OCI-LY7 (cell line): ENCODE measurements at regions not wholly inside any gene's neighbourhood (a gene's known extent, or its start where the extent isn't known, plus 50 kb on each side); places are given as distances from the start of the nearest gene placed in this dataset.

ENCODE experiments used
- BruUV-seq: library from RNA; stranded (reverse); fragments of 400-500 nt; replicated peaks from 2 replicates; lab custom pipeline; 2021; lab: Mats Ljungman, UMichigan
- CTCF ChIA-PET: fragments of 300-600 bp; sonication (Branson Sonifier 250); formaldehyde crosslinking; loops from one replicate; lab custom pipeline; 2022; ENCODE audit warnings: antibody characterized with exemption; ENCODE audit not compliant: unreplicated experiment; lab: Charles Lee
- POLR2A ChIA-PET: fragments of 300-600 bp; sonication (Branson Sonifier 250); formaldehyde crosslinking; loops from one replicate; lab custom pipeline; 2022; ENCODE audit warnings: antibody characterized with exemption; lab: Charles Lee
- DNase-seq: peaks from one replicate; pipeline ENCODE4 v3.0.0-alpha.2; 2015; ENCODE audit warnings: low spot score
- H2AFZ ChIP-seq: fragments of 200-600 bp; sonication (generic), shearing (Covaris generic); 2 replicates; pipeline ENCODE4 v1.6.1; 2014; ENCODE audit warnings: mild to moderate bottlenecking, antibody characterized with exemption, low read length, moderate library complexity
- H3K27ac ChIP-seq: fragments of 200-600 bp; sonication (generic); 2 replicates; pipeline ENCODE4 v1.5.1; 2014; ENCODE audit warnings: mixed run types, low read depth, mild to moderate bottlenecking, moderate library complexity, low read length, inconsistent platforms; ENCODE audit not compliant: poor library complexity, severe bottlenecking
- H3K36me3 ChIP-seq: fragments of 200-600 bp; sonication (generic); 2 replicates; pipeline ENCODE4 v1.6.1; 2014; ENCODE audit warnings: mild to moderate bottlenecking, antibody characterized with exemption, low read length, moderate library complexity, mixed read lengths; ENCODE audit not compliant: insufficient read depth
- H3K4me1 ChIP-seq: fragments of 200-600 bp; sonication (generic); 2 replicates; pipeline ENCODE4 v1.5.1; 2014; ENCODE audit warnings: mild to moderate bottlenecking, low read length; ENCODE audit not compliant: insufficient read depth, poor library complexity, severe bottlenecking
- H3K4me2 ChIP-seq: fragments of 200-600 bp; sonication (generic); 2 replicates; pipeline ENCODE4 v1.6.1; 2014; ENCODE audit warnings: mild to moderate bottlenecking, low read length
- H3K4me3 ChIP-seq: fragments of 200-600 bp; sonication (generic); 2 replicates; pipeline ENCODE4 v1.5.1; 2014; ENCODE audit warnings: mild to moderate bottlenecking, low read depth, low read length; ENCODE audit not compliant: poor library complexity, severe bottlenecking
- H3K79me2 ChIP-seq: fragments of 200-600 bp; sonication (generic); 2 replicates; pipeline ENCODE4 v1.6.1; 2016; ENCODE audit warnings: low read depth, mild to moderate bottlenecking, low read length, moderate library complexity, mixed read lengths; ENCODE audit not compliant: insufficient read depth
- H3K9me2 ChIP-seq: fragments of 200-600 bp; sonication (generic); 2 replicates; pipeline ENCODE4 v1.6.1; 2016; ENCODE audit warnings: mild to moderate bottlenecking, low read length, mixed read lengths; ENCODE audit not compliant: insufficient read depth
- H3K9me3 ChIP-seq: fragments of 200-600 bp; sonication (generic); 2 replicates; pipeline ENCODE4 v1.6.1; 2014; ENCODE audit warnings: mild to moderate bottlenecking, mixed run types, low read length, mixed read lengths
- H4K20me1 ChIP-seq: fragments of 200-600 bp; sonication (generic); 2 replicates; pipeline ENCODE4 v1.6.1; 2014; ENCODE audit warnings: mild to moderate bottlenecking, antibody characterized with exemption, low read length, moderate library complexity, mixed read lengths; ENCODE audit not compliant: insufficient read depth
- EZH2phosphoT487 ChIP-seq: fragments of 200-600 bp; sonication (generic); IDR thresholded peaks from 2 replicates; pipeline ENCODE4 v1.6.1; 2018; ENCODE audit warnings: low read depth, borderline replicate concordance, mild to moderate bottlenecking, mixed run types, antibody characterized with exemption, low read length, moderate library complexity, mixed read lengths
- intact Hi-C: fragments of 100-400 bp; cut with micrococcal nuclease; formaldehyde crosslinking; loops from one replicate; pipeline ENCODE4 v1.10.0; 2022; ENCODE audit not compliant: unreplicated experiment
- TF ChIP-seq, protein P1 (sequence below): fragments of 200-600 bp; sonication (generic); conservative IDR thresholded peaks from 2 replicates; pipeline ENCODE4 v1.5.1; 2014; ENCODE audit warnings: mild to moderate bottlenecking, antibody characterized with exemption, low read length, moderate library complexity, mixed read lengths

DNA sequence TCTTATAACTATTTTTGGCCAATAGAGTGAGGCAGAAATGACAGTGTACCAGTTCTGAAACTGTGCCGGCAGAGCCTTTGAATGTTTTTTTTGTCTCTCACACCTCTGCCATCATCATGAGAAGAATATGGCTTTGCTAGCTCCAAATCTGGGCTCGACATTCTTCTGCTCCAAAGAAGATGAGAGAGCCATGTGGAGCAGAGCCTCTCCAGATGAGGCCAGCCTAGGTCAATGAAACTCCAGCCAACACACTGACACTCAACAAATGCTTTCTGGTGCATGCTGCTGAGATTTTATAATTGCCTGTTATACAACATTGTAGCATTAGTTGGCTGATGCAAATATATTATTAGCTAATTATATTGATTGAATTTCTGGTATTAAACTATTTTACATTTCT is 154.7 kb downstream of the SLC38A4 start:
- H2AFZ ChIP-seq: no peak overlapping the region
- no peak overlapping the region for H3K4me2 ChIP-seq
- POLR2A ChIA-PET: no interaction called here
- H3K79me2 ChIP-seq: no peaks in the 10 kb centered on the region
- DNase-seq: no peak
- H3K27ac ChIP-seq: no peak overlapping the region
- H3K4me1 ChIP-seq: no peaks in the 10 kb centered on the region
- intact Hi-C loops: no loop called here
- no TSS peak for BruUV-seq
- CTCF ChIA-PET: no interaction called here
- no peaks in the 10 kb centered on the region for H3K36me3 ChIP-seq
- no peaks in the 10 kb centered on the region for H4K20me1 ChIP-seq
- H3K4me3 ChIP-seq: no peak overlapping the region
- H3K9me3 ChIP-seq: no peaks in the 10 kb centered on the region
- H3K9me2 ChIP-seq: peaks cover 4% of the 10 kb centered on the region; the same call in 1 of the 2 replicates
- TF ChIP-seq, protein P1, sequence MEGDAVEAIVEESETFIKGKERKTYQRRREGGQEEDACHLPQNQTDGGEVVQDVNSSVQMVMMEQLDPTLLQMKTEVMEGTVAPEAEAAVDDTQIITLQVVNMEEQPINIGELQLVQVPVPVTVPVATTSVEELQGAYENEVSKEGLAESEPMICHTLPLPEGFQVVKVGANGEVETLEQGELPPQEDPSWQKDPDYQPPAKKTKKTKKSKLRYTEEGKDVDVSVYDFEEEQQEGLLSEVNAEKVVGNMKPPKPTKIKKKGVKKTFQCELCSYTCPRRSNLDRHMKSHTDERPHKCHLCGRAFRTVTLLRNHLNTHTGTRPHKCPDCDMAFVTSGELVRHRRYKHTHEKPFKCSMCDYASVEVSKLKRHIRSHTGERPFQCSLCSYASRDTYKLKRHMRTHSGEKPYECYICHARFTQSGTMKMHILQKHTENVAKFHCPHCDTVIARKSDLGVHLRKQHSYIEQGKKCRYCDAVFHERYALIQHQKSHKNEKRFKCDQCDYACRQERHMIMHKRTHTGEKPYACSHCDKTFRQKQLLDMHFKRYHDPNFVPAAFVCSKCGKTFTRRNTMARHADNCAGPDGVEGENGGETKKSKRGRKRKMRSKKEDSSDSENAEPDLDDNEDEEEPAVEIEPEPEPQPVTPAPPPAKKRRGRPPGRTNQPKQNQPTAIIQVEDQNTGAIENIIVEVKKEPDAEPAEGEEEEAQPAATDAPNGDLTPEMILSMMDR: no peak
- TF ChIP-seq EZH2phosphoT487: no peak

DNA sequence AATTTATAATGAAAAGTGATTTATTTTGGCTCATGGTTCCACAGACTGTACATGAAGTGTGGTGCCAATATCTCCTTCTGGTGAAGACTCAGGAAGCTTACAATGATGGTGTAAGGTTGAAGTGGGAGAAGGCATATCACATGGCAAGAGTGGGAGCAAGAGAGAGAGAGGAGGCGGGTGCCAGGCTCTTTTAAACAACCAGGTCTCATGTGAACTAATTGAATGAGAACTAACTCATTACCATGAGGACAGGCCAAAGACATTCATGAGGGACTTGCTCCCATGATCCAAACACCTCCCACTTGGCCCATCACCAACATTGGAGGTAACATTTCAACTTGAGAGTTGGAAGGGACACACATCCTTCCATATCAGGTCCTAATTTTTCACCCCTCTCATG is 155.2 kb downstream of the SLC38A4 start:
- ChIA-PET CTCF (no interaction called here), POLR2A (interaction anchor here (0.6 kb wide), 1 partner anchor 40 kb away, joined by 4 read pairs; no protein-coding TSS in a partner anchor)
- no peak overlapping the region for H2AFZ ChIP-seq
- H3K79me2 ChIP-seq: no peaks in the 10 kb centered on the region
- no TSS peak for BruUV-seq
- H3K27ac ChIP-seq: no peak overlapping the region
- no peaks in the 10 kb centered on the region for H3K4me1 ChIP-seq
- no peaks in the 10 kb centered on the region for H3K9me3 ChIP-seq
- H3K4me3 ChIP-seq: no peak overlapping the region
- no peaks in the 10 kb centered on the region for H4K20me1 ChIP-seq
- peaks cover 4% of the 10 kb centered on the region; the same call in 1 of the 2 replicates for H3K9me2 ChIP-seq
- DNase-seq: no peak
- H3K4me2 ChIP-seq: no peak overlapping the region
- no peaks in the 10 kb centered on the region for H3K36me3 ChIP-seq
- TF ChIP-seq EZH2phosphoT487: no peak
- TF ChIP-seq, protein P1: no peak
- intact Hi-C loops: no loop called here

DNA sequence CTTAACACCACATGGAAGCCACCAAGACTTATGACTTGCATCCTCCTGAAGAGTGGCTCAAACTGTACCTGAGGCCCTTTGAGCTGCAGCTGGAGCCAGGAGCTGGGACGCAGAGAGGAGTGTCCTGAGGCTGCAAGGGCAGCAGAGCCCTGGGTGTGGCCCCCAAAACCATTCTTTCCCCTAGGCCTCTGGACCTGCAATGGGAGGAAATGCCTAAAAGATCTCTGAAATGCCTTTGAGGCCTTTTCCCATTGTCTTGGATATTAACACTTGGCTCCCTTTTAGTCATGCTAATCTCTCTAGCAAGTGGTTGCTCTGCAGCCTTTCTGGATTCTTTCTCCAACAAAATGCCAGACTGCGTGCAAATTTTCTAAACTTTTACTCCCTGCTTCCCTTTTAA is 156.1 kb downstream of the SLC38A4 start:
- Histone ChIP-seq H3K9me3 (no peaks in the 10 kb centered on the region), H3K4me1 (no peaks in the 10 kb centered on the region), H4K20me1 (no peaks in the 10 kb centered on the region), H3K4me3 (no peak overlapping the region), H3K27ac (no peak overlapping the region), H3K9me2 (peaks cover 4% of the 10 kb centered on the region; the same call in 1 of the 2 replicates), H3K36me3 (no peaks in the 10 kb centered on the region), H3K4me2 (no peak overlapping the region), H2AFZ (no peak overlapping the region), H3K79me2 (no peaks in the 10 kb centered on the region)
- intact Hi-C loops: loop anchor here (10.0 kb wide), 1 partner anchor 515 kb away; no protein-coding TSS in a partner anchor
- CTCF ChIA-PET: no interaction called here
- no TSS peak for BruUV-seq
- TF ChIP-seq, protein P1: no peak
- no peak for TF ChIP-seq EZH2phosphoT487
- POLR2A ChIA-PET: interaction anchor here (0.6 kb wide), 1 partner anchor 283 kb away, joined by 3 read pairs; no protein-coding TSS in a partner anchor
- DNase-seq: no peak
